ENCODE measurements at regions not wholly inside any gene's neighbourhood (a gene's known extent, or its start where the extent isn't known, plus 50 kb on each side); places are given as distances from the start of the nearest gene placed in this dataset.

DNA sequence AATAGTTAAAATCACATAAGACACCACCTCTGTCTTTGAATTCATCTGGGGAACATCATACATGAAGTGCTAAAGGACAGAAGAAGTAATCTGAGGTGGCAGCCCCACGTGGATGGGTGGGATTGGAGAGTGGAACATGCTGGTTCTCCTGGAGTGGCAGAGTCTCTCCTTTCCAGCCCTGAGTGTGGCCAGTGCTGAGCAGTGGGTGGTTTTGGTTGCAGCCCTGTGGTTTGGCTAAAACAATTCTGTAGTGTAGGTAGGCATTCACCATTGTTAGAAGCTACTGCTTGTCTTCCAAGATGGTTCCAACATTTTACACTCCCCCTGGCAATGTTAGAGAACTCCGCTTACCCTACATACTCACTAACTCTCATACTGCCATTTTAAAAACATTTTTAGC, 396.4 kb upstream of the MEX3C start:
- Mint-ChIP-seq H3K4me3 (ENCODE audit: unreplicated experiment) (no peak overlapping the region), H3K4me1 (ENCODE audit: unreplicated experiment) (no peaks in the 10 kb centered on the region), H3K27me3 (ENCODE audit: unreplicated experiment) (peaks cover 3% of the 10 kb centered on the region), H3K9me3 (ENCODE audit: unreplicated experiment) (peaks cover 5% of the 10 kb centered on the region), H3K27ac (ENCODE audit: unreplicated experiment) (no peak overlapping the region), H3K36me3 (ENCODE audit: low read depth, unreplicated experiment) (peaks cover 5% of the 10 kb centered on the region)
- TF ChIP-seq, protein P1, sequence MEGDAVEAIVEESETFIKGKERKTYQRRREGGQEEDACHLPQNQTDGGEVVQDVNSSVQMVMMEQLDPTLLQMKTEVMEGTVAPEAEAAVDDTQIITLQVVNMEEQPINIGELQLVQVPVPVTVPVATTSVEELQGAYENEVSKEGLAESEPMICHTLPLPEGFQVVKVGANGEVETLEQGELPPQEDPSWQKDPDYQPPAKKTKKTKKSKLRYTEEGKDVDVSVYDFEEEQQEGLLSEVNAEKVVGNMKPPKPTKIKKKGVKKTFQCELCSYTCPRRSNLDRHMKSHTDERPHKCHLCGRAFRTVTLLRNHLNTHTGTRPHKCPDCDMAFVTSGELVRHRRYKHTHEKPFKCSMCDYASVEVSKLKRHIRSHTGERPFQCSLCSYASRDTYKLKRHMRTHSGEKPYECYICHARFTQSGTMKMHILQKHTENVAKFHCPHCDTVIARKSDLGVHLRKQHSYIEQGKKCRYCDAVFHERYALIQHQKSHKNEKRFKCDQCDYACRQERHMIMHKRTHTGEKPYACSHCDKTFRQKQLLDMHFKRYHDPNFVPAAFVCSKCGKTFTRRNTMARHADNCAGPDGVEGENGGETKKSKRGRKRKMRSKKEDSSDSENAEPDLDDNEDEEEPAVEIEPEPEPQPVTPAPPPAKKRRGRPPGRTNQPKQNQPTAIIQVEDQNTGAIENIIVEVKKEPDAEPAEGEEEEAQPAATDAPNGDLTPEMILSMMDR (IDR thresholded peaks at IDR 0.05; ENCODE audit: unreplicated experiment) = no peak
- no peak for DNase-seq (ENCODE audit: low spot score)

DNA sequence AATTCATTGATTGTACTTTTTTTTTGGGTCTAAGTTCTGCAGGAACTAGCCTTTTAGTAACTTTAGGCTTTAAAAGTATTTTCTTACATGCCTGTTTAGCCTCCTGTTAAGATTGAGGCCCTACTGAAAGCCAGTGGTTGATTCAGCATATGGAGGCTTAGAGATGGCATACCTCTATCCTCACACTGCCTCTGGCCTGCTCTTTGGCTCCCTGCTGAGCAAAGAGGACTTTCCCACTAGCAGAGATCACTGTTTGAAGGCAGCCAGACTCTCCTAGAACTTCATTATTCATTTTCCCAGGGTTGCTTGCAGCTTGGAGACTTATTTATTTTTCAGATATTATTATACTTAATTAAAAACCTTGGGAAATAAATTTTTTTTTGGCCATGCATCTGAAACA, 405.6 kb upstream of the MEX3C start:
- TF ChIP-seq, protein P1 (IDR thresholded peaks at IDR 0.05; ENCODE audit: unreplicated experiment) = no peak
- no peak for DNase-seq (ENCODE audit: low spot score)
- Mint-ChIP-seq H3K4me1 (ENCODE audit: unreplicated experiment) (no peaks in the 10 kb centered on the region), H3K27ac (ENCODE audit: unreplicated experiment) (no peak overlapping the region), H3K4me3 (ENCODE audit: unreplicated experiment) (no peak overlapping the region), H3K9me3 (ENCODE audit: unreplicated experiment) (no peaks in the 10 kb centered on the region), H3K36me3 (ENCODE audit: low read depth, unreplicated experiment) (no peaks in the 10 kb centered on the region), H3K27me3 (ENCODE audit: unreplicated experiment) (no peaks in the 10 kb centered on the region)

DNA sequence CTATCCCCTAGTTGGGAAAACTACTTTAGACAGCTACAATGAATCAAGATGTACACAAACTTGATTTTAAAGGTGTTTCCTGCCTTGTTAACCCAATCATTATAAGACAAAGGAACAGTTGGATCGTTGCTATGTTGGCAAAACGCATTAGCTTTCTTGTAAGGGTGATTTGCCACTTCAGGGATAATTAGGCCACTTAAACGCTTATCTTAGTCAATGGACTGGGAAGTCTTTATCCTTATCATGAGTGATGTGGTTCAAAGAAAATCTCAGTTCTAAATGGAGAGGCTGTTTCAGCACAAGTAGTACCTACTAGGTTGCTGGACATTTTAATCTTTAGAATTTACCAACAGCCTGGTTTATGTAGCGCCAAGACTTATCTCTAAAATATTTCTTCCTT, 406.1 kb upstream of the MEX3C start:
- Mint-ChIP-seq H3K27ac (ENCODE audit: unreplicated experiment) (no peak overlapping the region), H3K4me3 (ENCODE audit: unreplicated experiment) (no peak overlapping the region), H3K36me3 (ENCODE audit: low read depth, unreplicated experiment) (no peaks in the 10 kb centered on the region), H3K4me1 (ENCODE audit: unreplicated experiment) (no peaks in the 10 kb centered on the region), H3K27me3 (ENCODE audit: unreplicated experiment) (no peaks in the 10 kb centered on the region), H3K9me3 (ENCODE audit: unreplicated experiment) (no peaks in the 10 kb centered on the region)
- TF ChIP-seq, protein P1 (IDR thresholded peaks at IDR 0.05; ENCODE audit: unreplicated experiment) = no peak
- no peak for DNase-seq (ENCODE audit: low spot score)

DNA sequence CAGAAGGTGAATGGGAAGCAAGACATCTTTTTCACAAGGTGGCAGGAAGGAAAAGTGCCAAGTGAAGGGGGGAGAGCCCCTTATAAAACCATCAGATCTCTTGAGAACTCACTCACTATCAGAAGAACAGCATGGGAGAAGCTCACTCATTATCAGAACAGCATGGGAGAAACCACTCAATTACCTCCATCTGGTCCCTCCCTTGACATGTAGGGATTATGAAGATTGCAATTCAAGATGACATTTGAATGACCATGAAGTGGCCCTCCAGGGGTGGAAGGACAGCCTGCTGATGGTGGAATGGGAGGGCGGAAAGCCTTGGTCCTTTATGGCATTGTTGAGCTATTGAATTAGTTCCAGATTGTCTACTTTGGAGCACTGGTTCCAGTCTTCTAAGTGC, 413.0 kb upstream of the MEX3C start:
- H3K4me1 Mint-ChIP-seq (ENCODE audit: unreplicated experiment) = no peaks in the 10 kb centered on the region
- no peaks in the 10 kb centered on the region for H3K36me3 Mint-ChIP-seq (ENCODE audit: low read depth, unreplicated experiment)
- TF ChIP-seq, protein P1 (IDR thresholded peaks at IDR 0.05; ENCODE audit: unreplicated experiment) = no peak
- H3K27me3 Mint-ChIP-seq (ENCODE audit: unreplicated experiment) = peaks cover under 1% of the 10 kb centered on the region
- H3K4me3 Mint-ChIP-seq (ENCODE audit: unreplicated experiment) = no peak overlapping the region
- H3K27ac Mint-ChIP-seq (ENCODE audit: unreplicated experiment) = no peak overlapping the region
- no peak for DNase-seq (ENCODE audit: low spot score)
- no peaks in the 10 kb centered on the region for H3K9me3 Mint-ChIP-seq (ENCODE audit: unreplicated experiment)

DNA sequence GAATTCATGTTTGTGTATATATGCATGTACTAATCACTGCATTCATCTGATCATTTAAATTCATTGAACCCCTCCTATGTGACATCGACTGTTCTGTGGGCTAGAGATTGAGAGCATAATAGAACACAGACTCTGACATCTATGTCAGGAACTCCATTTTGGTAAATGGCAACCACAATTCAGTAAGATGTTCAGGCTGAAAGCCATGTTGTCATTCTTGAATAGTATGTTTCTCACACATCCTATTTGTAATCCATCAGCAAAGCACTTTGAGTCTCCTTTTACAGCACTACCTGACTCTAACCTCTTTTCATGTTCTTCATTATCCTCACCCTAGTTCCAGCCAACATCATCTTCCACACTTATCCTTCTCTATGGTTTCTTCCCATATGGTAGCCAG, 413.8 kb upstream of the MEX3C start:
- no peak overlapping the region for H3K27ac Mint-ChIP-seq (ENCODE audit: unreplicated experiment)
- H3K9me3 Mint-ChIP-seq (ENCODE audit: unreplicated experiment) = no peaks in the 10 kb centered on the region
- H3K27me3 Mint-ChIP-seq (ENCODE audit: unreplicated experiment) = peaks cover 1% of the 10 kb centered on the region
- no peaks in the 10 kb centered on the region for H3K4me1 Mint-ChIP-seq (ENCODE audit: unreplicated experiment)
- DNase-seq (ENCODE audit: low spot score) = no peak
- H3K4me3 Mint-ChIP-seq (ENCODE audit: unreplicated experiment) = no peak overlapping the region
- no peaks in the 10 kb centered on the region for H3K36me3 Mint-ChIP-seq (ENCODE audit: low read depth, unreplicated experiment)
- TF ChIP-seq, protein P1 (IDR thresholded peaks at IDR 0.05; ENCODE audit: unreplicated experiment) = no peak

Measured in endothelial cell (in vitro differentiated cells).